ENCODE measurements at regions not wholly inside any gene's neighbourhood (a gene's known extent, or its start where the extent isn't known, plus 50 kb on each side); places are given as distances from the start of the nearest gene placed in this dataset.
A peak's percentile ranks its signal among the peaks of the same experiment; 100 is the strongest.

GRCh38 chr13:88976466-88976865 lies 1305.3 kb downstream of the SLITRK5 start:
- Histone ChIP-seq H3K9ac (ENCODE audit: low read length) (no peak overlapping the region), H3K27me3 (ENCODE audit: low read length) (no peaks in the 10 kb centered on the region), H3K4me1 (ENCODE audit: low read length) (peaks cover 11% of the 10 kb centered on the region), H3K27ac (ENCODE audit: low read length) (no peak overlapping the region), H3K36me3 (ENCODE audit: insufficient read depth, low read length) (no peaks in the 10 kb centered on the region), H3K79me2 (ENCODE audit: low read length) (no peaks in the 10 kb centered on the region), H3K9me2 (replicated peaks; ENCODE audit: insufficient read depth, low read length) (no peaks in the 10 kb centered on the region), H3K4me3 (ENCODE audit: low read length) (no peak overlapping the region), H2AFZ (ENCODE audit: low read length) (peak overlapping the region; percentile 79), H4K20me1 (ENCODE audit: insufficient read depth, low read depth, low read length) (no peaks in the 10 kb centered on the region), H3K4me2 (ENCODE audit: low read depth, low read length, poor library complexity, severe bottlenecking) (no peak overlapping the region), H3K9me3 (ENCODE audit: low read length) (no peaks in the 10 kb centered on the region; the same call in 1 of the 2 replicates)
- DNase-seq: no peak

DNA sequence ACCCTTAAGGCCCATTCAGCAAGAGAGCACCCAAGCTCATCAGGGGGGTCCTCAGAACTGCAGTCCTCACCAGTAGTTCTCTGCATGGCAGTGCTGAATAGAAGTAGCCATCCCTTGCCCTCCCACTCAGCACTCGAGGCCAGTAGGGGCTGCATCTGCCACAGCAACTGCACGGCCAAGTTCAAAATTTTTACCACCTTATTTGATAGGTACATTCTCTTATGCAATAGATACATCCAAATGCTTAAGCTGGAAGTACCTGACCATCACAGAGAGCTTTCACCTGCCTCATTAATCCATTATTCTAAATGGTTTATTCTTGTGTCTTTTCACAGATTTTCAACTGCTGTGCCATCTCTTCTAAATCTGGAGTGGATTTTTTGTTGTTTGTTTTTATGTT lies 1307.4 kb downstream of the SLITRK5 start:
- Histone ChIP-seq H3K9me2 (replicated peaks; ENCODE audit: insufficient read depth, low read length) (no peaks in the 10 kb centered on the region), H2AFZ (ENCODE audit: low read length) (peak overlapping the region; percentile 84), H3K79me2 (ENCODE audit: low read length) (no peaks in the 10 kb centered on the region), H3K36me3 (ENCODE audit: insufficient read depth, low read length) (no peaks in the 10 kb centered on the region), H3K4me1 (ENCODE audit: low read length) (peaks cover 11% of the 10 kb centered on the region), H3K27me3 (ENCODE audit: low read length) (no peaks in the 10 kb centered on the region), H3K27ac (ENCODE audit: low read length) (no peak overlapping the region), H3K4me2 (ENCODE audit: low read depth, low read length, poor library complexity, severe bottlenecking) (no peak overlapping the region), H3K4me3 (ENCODE audit: low read length) (no peak overlapping the region), H3K9me3 (ENCODE audit: low read length) (no peaks in the 10 kb centered on the region), H4K20me1 (ENCODE audit: insufficient read depth, low read depth, low read length) (no peaks in the 10 kb centered on the region), H3K9ac (ENCODE audit: low read length) (no peak overlapping the region)
- DNase-seq: no peak

GRCh38 chr13:88979465-88980175 lies 1308.4 kb downstream of the SLITRK5 start:
- H3K9me3 ChIP-seq (ENCODE audit: low read length): no peaks in the 10 kb centered on the region
- peak overlapping the region; percentile 95 for H2AFZ ChIP-seq (ENCODE audit: low read length)
- H3K27ac ChIP-seq (ENCODE audit: low read length): no peak overlapping the region
- no peak overlapping the region for H3K9ac ChIP-seq (ENCODE audit: low read length)
- no peaks in the 10 kb centered on the region for H3K9me2 ChIP-seq (replicated peaks; ENCODE audit: insufficient read depth, low read length)
- H3K4me2 ChIP-seq (ENCODE audit: low read depth, low read length, poor library complexity, severe bottlenecking): no peak overlapping the region
- no peak overlapping the region for H3K4me3 ChIP-seq (ENCODE audit: low read length)
- peak; percentile 67 for DNase-seq
- peaks cover 11% of the 10 kb centered on the region for H3K4me1 ChIP-seq (ENCODE audit: low read length)
- no peaks in the 10 kb centered on the region for H4K20me1 ChIP-seq (ENCODE audit: insufficient read depth, low read depth, low read length)
- H3K27me3 ChIP-seq (ENCODE audit: low read length): no peaks in the 10 kb centered on the region
- H3K79me2 ChIP-seq (ENCODE audit: low read length): no peaks in the 10 kb centered on the region
- H3K36me3 ChIP-seq (ENCODE audit: insufficient read depth, low read length): no peaks in the 10 kb centered on the region

DNA sequence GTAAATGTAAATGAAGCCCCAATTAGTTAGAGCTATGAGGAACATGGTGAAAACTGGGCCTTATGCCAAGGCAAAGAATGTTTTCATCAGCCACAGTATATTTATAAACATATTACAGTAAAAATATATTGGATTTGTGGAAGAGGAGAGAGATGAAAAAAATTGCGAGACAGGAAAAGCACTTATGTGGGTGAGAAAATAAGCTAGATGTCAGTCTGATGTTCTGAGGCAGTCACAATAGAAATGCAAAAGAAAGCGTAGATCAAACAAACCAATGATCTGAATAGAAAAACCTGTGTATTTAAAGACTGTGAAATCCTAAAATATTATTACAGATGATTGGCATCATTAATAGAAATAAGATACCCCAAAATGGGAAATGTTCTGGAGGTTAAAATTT lies 1332.5 kb downstream of the SLITRK5 start:
- Histone ChIP-seq H3K4me2 (ENCODE audit: low read depth, low read length, poor library complexity, severe bottlenecking) (no peak overlapping the region), H3K27me3 (ENCODE audit: low read length) (no peaks in the 10 kb centered on the region), H3K9ac (ENCODE audit: low read length) (no peak overlapping the region)

GRCh38 chr13:89011615-89012014 lies 1340.4 kb downstream of the SLITRK5 start:
- Histone ChIP-seq H3K79me2 (ENCODE audit: low read length) (no peaks in the 10 kb centered on the region), H3K27ac (ENCODE audit: low read length) (no peak overlapping the region), H3K9me2 (replicated peaks; ENCODE audit: insufficient read depth, low read length) (no peaks in the 10 kb centered on the region), H3K27me3 (ENCODE audit: low read length) (no peaks in the 10 kb centered on the region), H3K36me3 (ENCODE audit: insufficient read depth, low read length) (no peaks in the 10 kb centered on the region), H3K9ac (ENCODE audit: low read length) (no peak overlapping the region), H3K4me3 (ENCODE audit: low read length) (no peak overlapping the region), H3K4me2 (ENCODE audit: low read depth, low read length, poor library complexity, severe bottlenecking) (no peak overlapping the region), H3K9me3 (ENCODE audit: low read length) (no peaks in the 10 kb centered on the region), H3K4me1 (ENCODE audit: low read length) (no peaks in the 10 kb centered on the region), H4K20me1 (ENCODE audit: insufficient read depth, low read depth, low read length) (no peaks in the 10 kb centered on the region), H2AFZ (ENCODE audit: low read length) (no peak overlapping the region)
- no peak for DNase-seq

More for the DNA sequence above, 1332.5 kb downstream of the SLITRK5 start:
- no peaks in the 10 kb centered on the region for H4K20me1 ChIP-seq (ENCODE audit: insufficient read depth, low read depth, low read length)
- no peak overlapping the region for H3K4me3 ChIP-seq (ENCODE audit: low read length)
- H3K36me3 ChIP-seq (ENCODE audit: insufficient read depth, low read length): no peaks in the 10 kb centered on the region
- no peaks in the 10 kb centered on the region for H3K9me2 ChIP-seq (replicated peaks; ENCODE audit: insufficient read depth, low read length)
- no peak overlapping the region for H3K27ac ChIP-seq (ENCODE audit: low read length)
- no peaks in the 10 kb centered on the region for H3K4me1 ChIP-seq (ENCODE audit: low read length)
- H2AFZ ChIP-seq (ENCODE audit: low read length): 0 out of 2 replicates have a peak overlapping the region, but pooled peaks have one; percentile 62
- no peak for DNase-seq
- H3K79me2 ChIP-seq (ENCODE audit: low read length): no peaks in the 10 kb centered on the region
- H3K9me3 ChIP-seq (ENCODE audit: low read length): no peaks in the 10 kb centered on the region

- no peak overlapping the region for H3K9ac ChIP-seq (ENCODE audit: low read length)
- no peaks in the 10 kb centered on the region for H3K79me2 ChIP-seq (ENCODE audit: low read length)
- no peaks in the 10 kb centered on the region for H3K27me3 ChIP-seq (ENCODE audit: low read length)
- H3K4me1 ChIP-seq (ENCODE audit: low read length): no peaks in the 10 kb centered on the region
- H3K4me2 ChIP-seq (ENCODE audit: low read depth, low read length, poor library complexity, severe bottlenecking): no peak overlapping the region
- H3K27ac ChIP-seq (ENCODE audit: low read length): no peak overlapping the region
- no peaks in the 10 kb centered on the region for H4K20me1 ChIP-seq (ENCODE audit: insufficient read depth, low read depth, low read length)
- H3K9me2 ChIP-seq (replicated peaks; ENCODE audit: insufficient read depth, low read length): no peaks in the 10 kb centered on the region
- no peaks in the 10 kb centered on the region; the same call in 1 of the 2 replicates for H3K36me3 ChIP-seq (ENCODE audit: insufficient read depth, low read length)
- peaks cover 4% of the 10 kb centered on the region for H3K9me3 ChIP-seq (ENCODE audit: low read length)
- no peak overlapping the region for H3K4me3 ChIP-seq (ENCODE audit: low read length)
- H2AFZ ChIP-seq (ENCODE audit: low read length): peak overlapping the region; percentile 99
- DNase-seq: no peak
These were observed 1356.6 kb downstream of the SLITRK5 start for GRCh38 chr13:89027694-89028306.

DNA sequence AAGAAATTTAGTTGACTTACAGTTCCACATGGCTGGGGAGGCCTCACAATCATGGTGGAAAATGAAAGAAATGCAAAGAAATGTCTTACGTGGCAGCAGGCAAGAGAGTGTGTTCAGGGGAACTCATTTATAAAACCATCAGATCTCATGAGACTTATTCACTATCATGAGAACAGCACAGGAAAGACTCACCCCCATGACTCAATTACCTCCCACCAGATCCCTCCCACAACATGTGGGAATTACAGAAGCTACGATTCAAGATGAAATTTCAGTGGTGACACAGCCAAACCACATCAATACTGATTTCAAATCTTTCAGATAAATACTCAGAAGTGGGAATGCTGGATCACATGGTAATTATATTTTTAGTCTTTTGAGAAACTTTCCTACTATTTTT lies 1357.9 kb downstream of the SLITRK5 start:
- Histone ChIP-seq H3K79me2 (ENCODE audit: low read length) (no peaks in the 10 kb centered on the region), H2AFZ (ENCODE audit: low read length) (no peak overlapping the region), H3K9ac (ENCODE audit: low read length) (no peak overlapping the region), H3K4me2 (ENCODE audit: low read depth, low read length, poor library complexity, severe bottlenecking) (no peak overlapping the region), H3K4me1 (ENCODE audit: low read length) (no peaks in the 10 kb centered on the region), H3K9me2 (replicated peaks; ENCODE audit: insufficient read depth, low read length) (no peaks in the 10 kb centered on the region), H3K9me3 (ENCODE audit: low read length) (peaks cover 5% of the 10 kb centered on the region), H3K27ac (ENCODE audit: low read length) (no peak overlapping the region), H3K36me3 (ENCODE audit: insufficient read depth, low read length) (no peaks in the 10 kb centered on the region; the same call in 1 of the 2 replicates), H3K4me3 (ENCODE audit: low read length) (no peak overlapping the region), H4K20me1 (ENCODE audit: insufficient read depth, low read depth, low read length) (no peaks in the 10 kb centered on the region), H3K27me3 (ENCODE audit: low read length) (no peaks in the 10 kb centered on the region)
- no peak for DNase-seq

DNA sequence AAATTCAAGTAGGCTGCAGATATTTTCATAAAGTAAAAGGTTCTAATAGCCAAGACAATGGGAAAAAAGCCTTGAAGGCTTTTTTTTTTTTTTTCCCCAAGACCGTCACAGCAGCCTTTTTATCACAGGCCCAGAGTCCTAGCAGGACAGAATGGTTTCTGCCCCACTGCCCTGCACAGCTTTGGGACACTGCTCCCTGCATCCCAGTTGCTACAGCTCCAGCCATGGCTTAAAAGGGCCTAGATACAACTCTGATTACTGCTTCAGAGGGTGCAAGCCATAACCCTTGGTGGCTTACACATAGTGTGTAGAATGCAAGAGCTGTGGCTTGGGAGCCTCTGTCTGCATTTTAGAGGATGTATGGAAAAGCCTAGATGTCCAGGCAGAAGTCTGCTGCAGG lies 1362.8 kb downstream of the SLITRK5 start:
- no peaks in the 10 kb centered on the region for H4K20me1 ChIP-seq (ENCODE audit: insufficient read depth, low read depth, low read length)

More for the DNA sequence above, 1362.8 kb downstream of the SLITRK5 start:
- Histone ChIP-seq H3K36me3 (ENCODE audit: insufficient read depth, low read length) (no peaks in the 10 kb centered on the region; the same call in 1 of the 2 replicates), H3K79me2 (ENCODE audit: low read length) (no peaks in the 10 kb centered on the region), H3K27ac (ENCODE audit: low read length) (no peak overlapping the region), H2AFZ (ENCODE audit: low read length) (no peak overlapping the region), H3K4me1 (ENCODE audit: low read length) (no peaks in the 10 kb centered on the region), H3K9me2 (replicated peaks; ENCODE audit: insufficient read depth, low read length) (no peaks in the 10 kb centered on the region), H3K27me3 (ENCODE audit: low read length) (no peaks in the 10 kb centered on the region), H3K9me3 (ENCODE audit: low read length) (peaks cover 5% of the 10 kb centered on the region; the same call in 1 of the 2 replicates), H3K9ac (ENCODE audit: low read length) (no peak overlapping the region), H3K4me3 (ENCODE audit: low read length) (no peak overlapping the region), H3K4me2 (ENCODE audit: low read depth, low read length, poor library complexity, severe bottlenecking) (no peak overlapping the region)
- no peak for DNase-seq
